GM18519 (cell line): ENCODE measurements at regions not wholly inside any gene's neighbourhood (a gene's known extent, or its start where the extent isn't known, plus 50 kb on each side); places are given as distances from the start of the nearest gene placed in this dataset.

Source experiments
- ATAC-seq: cut with Tn5 transposase; IDR thresholded peaks from one replicate; pipeline ENCODE4 v1.9.1; 2021; ENCODE audit warnings: mild to moderate bottlenecking, moderate library complexity; ENCODE audit not compliant: unreplicated experiment, low FRiP score

- ATAC-seq, result no peak
Measured at GRCh38 chr20:21933526-21933925, 228.1 kb downstream of the PAX1 start.

- no peak for ATAC-seq
Measured at GRCh38 chr20:21921251-21921650, 215.8 kb downstream of the PAX1 start.

- ATAC-seq, result no peak
Measured at GRCh38 chr20:21920211-21920610, 214.7 kb downstream of the PAX1 start.

GRCh38 chr20:21918398-21918797, 212.9 kb downstream of the PAX1 start:
- ATAC-seq, result no peak

GRCh38 chr20:21902391-21902790, 196.9 kb downstream of the PAX1 start:
- no peak for ATAC-seq

GRCh38 chr20:21901470-21902275, 196.2 kb downstream of the PAX1 start:
- ATAC-seq, result no peak

GRCh38 chr20:21900431-21900830, 195.0 kb downstream of the PAX1 start:
- no peak for ATAC-seq

- no peak for ATAC-seq
Measured at GRCh38 chr20:21874921-21875320, 169.5 kb downstream of the PAX1 start.

GRCh38 chr20:21874127-21874526, 168.7 kb downstream of the PAX1 start:
- no peak for ATAC-seq

GRCh38 chr20:21873291-21873690, 167.8 kb downstream of the PAX1 start:
- no peak for ATAC-seq

- ATAC-seq, result no peak
Measured at GRCh38 chr20:21867811-21868210, 162.3 kb downstream of the PAX1 start.

- ATAC-seq, result no peak
Measured at GRCh38 chr20:21867353-21867752, 161.9 kb downstream of the PAX1 start.

- ATAC-seq, result no peak
Measured at GRCh38 chr20:21862956-21863355, 157.5 kb downstream of the PAX1 start.

GRCh38 chr20:21862259-21862946, 156.9 kb downstream of the PAX1 start:
- no peak for ATAC-seq

- ATAC-seq, result no peak
Measured at GRCh38 chr20:21840991-21841390, 135.5 kb downstream of the PAX1 start.

- ATAC-seq, result no peak
Measured at GRCh38 chr20:21839982-21840381, 134.5 kb downstream of the PAX1 start.

GRCh38 chr20:21836346-21836745, 130.9 kb downstream of the PAX1 start:
- no peak for ATAC-seq

GRCh38 chr20:21835042-21835441, 129.6 kb downstream of the PAX1 start:
- no peak for ATAC-seq

- no peak for ATAC-seq
Measured at GRCh38 chr20:21832442-21833385, 127.2 kb downstream of the PAX1 start.

GRCh38 chr20:21826976-21827375, 121.5 kb downstream of the PAX1 start:
- no peak for ATAC-seq

GRCh38 chr20:21821358-21821757, 115.9 kb downstream of the PAX1 start:
- no peak for ATAC-seq
